Stimulated activated CD8-positive, alpha-beta memory T cell treated with anti-CD3 and anti-CD28 coated beads, Interleukin-4, amount 100 ng/mL, for 1 hour (primary cell): ENCODE measurements at regions not wholly inside any gene's neighbourhood (a gene's known extent, or its start where the extent isn't known, plus 50 kb on each side); places are given as distances from the start of the nearest gene placed in this dataset.

Experiments
- DNase-seq, 2 donors: peaks; one replicate each; pipeline ENCODE4 v3.0.0-alpha.2; 2020; ENCODE audit warnings: low read depth in 2 of 2, low spot score in 1 of 2

DNA sequence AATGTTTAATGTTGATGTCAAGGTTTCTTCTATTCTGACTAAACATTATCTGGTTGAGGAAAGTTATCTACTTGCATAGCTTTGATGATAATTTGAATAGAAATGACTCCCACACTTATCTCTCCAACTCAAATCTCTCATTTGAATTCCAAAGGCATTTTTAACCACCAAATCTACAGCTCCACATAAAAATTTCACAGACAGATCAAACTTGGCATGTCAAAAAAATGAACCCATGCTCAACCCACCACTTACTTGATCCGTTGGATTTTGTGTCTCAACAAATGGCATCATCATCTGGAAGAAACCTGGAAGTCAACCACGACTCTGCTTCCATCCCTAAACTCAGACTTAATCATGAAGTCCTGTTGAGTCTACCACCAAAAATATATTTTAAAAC, 1050.4 kb downstream of the EFNB2 start:
- DNase-seq, result no peak

DNA sequence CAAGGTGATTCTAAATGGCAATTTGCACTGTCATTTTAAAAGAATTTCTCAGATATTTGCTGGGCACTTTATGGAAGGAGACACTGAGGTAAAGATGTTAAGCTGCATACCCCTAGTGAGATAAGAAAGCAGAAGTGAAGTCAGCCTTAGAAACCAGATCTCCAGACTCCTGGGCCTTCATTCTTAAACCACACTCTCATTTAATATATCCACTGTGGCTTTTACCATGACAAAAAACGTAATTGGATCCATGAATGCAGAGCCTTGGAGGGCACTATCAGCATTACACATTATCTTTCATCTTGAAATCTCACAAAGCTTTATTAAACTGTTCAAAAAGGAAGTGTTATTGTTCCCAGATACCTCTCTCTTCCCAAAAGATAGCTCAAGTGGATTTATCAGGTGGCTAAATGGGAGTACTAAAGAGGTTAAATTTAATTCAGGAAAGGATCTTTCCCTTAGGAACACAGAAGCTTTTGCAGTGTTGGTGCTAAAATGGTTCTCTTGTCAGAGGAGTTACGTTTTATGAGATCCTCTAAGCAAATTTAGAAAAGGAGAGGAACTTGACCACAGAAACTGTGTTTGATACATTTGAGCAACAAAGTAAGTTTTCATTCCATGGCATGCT, 1060.4 kb downstream of the EFNB2 start:
- no peak for DNase-seq

DNA sequence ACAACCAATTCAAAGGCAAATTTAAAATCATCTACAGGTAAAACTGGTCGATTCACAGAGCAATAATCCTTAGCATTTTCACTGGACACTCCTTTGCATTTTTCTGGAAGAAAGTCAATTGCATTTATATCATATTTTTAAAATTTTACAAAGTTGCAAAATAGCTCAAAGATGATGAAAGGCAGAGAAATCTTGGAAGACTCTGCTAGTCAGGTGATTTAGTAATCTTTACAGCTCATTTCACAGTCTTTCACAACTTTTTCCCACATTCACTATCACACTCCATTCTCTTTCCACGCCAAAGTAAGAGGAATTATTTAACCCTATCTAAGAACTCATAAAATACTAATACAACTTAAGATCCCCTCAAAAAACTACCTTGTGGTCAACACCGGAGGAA, 1063.8 kb downstream of the EFNB2 start:
- DNase-seq, result no peak

DNA sequence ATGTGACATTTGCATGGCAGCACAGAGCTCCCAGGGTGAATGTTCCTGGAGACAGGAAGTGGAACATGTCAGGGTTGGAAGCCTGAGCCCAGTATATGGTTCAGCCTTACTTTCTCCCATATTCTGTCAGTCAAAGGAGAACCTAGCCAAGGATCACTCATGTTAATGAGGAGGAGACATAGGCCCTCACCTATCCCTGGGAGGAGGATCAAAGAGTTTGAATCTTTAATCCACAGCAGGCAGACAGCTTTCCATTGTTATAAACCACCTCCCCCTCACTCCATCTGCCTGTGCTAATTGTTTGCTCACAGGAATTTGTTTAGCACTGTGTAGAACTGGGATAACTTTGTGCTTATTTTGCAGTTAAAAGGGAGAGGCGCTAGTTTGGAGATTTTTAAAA, 1069.1 kb downstream of the EFNB2 start:
- no peak for DNase-seq

DNA sequence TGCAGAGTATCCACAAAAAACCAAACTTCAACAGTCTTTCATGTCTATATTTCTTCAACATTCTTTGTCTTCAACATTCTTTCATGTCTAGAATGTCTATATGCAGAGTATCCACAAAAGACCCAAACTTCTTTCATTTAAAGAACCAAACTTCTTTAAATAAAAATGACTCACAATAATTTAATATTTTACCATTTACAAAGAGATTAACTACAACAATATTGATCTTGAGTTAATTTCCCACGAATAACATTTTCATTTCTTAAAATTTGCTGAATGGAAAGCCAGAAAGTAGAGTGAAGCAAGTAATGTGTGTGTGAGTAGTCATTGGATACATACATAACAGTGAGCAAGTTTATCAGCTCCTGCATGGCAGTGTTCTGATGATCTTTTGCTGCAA, 1069.7 kb downstream of the EFNB2 start, which contains the start of gene DAOA:
Gene DAOA, plus strand, starts transcription at position 301 of the 400 bp plus-strand sequence.
- no peak for DNase-seq

DNA sequence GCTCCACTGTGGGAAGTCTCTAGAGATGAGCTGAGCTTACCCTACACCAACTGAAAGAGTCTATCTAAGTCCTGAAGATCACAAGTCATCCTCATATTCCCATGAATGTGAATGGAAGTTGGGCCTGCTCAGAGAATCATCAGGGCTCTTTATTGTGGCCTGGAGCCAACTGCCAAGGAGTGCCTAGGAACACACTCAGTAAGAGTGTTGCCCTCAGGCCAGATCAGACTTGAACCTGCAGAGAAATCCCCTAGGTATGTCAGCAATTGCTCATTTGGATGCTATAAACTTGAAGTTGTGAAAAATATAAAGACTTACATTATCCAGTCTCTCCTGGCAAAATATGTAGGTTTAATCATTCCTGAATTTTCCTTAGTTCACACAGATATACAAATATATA, 1070.2 kb downstream of the EFNB2 start:
- no peak for DNase-seq

DNA sequence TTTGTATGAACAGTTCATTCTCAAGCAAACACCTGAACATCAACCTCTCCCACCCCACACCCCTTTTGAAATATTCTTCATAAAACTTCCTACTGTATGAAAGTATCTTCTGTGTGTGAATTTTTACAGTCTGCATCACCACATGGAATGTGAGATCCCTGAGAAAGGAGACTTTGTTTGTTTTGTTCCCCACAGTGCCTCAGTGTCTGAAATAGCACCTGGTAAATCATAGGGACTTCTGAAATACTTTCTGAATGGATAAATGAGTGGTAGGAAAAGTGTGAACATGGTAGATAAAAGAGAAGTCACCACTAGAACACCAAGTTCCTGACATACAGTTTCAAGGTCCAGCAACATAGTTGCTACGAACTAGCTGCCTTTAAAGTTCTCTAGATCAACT, 1071.2 kb downstream of the EFNB2 start:
- DNase-seq, result no peak

DNA sequence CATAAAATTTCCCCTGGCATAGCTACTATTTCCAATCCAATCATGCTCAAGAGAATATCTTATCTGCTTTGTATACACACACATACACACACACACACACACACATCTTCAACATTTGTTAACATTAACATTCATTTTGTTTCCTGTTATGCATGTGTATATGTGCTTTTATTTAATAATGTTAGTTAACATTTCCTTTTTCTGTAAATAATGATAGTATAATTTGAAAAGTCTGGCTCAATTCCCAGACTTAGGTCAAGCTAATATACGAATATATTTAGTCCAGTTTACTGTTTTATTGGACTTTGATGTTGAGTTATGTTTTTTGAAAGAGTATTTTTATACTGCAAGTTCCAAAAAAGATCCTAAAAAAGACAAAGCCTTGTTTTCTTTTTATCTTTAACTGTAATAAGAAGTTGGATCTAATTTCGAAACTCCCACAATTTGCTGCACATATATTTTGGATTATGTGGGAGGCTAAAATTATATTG, 1072.4 kb downstream of the EFNB2 start:
- no peak for DNase-seq

DNA sequence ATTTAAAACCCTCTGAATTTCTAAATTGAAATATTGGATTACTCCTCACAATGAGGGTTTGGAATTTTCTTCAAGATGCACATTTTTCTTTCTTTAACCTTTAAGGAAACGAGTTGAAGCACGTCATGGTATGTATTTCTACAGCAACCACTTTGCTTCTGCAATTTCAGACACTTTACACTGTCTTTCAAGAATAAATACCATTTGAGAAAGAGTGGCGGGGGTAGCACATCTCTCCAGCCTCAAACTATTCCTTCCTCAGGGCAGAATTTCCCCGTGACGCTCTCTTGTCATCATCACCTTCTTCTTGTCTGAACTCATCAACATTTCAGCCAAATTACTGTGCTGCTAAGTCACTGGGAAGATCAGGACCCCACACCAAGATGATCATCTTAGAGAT, 1073.4 kb downstream of the EFNB2 start:
- no peak for DNase-seq

- DNase-seq, result no peak
Measured at GRCh38 chr13:105452895-105453294, 1082.6 kb downstream of the EFNB2 start.

DNA sequence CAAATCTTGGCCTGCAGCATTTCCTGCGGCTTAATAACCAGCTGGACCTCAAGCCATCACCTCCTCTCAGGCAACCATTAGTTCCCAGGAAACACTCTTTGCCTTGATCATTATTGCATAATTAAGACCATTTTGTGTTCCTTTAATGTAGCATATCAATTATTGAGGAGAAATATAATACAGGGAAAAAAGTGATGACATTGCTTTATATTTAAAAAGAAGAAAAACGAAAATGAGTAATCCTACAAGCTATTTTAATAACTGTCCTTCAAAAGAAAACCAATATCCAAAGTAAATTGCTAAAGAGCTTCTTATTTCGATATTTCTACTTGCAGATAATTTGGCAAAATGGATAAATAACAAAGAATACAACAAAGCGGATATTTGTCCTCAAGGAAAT, 1084.7 kb downstream of the EFNB2 start:
- DNase-seq, result no peak

DNA sequence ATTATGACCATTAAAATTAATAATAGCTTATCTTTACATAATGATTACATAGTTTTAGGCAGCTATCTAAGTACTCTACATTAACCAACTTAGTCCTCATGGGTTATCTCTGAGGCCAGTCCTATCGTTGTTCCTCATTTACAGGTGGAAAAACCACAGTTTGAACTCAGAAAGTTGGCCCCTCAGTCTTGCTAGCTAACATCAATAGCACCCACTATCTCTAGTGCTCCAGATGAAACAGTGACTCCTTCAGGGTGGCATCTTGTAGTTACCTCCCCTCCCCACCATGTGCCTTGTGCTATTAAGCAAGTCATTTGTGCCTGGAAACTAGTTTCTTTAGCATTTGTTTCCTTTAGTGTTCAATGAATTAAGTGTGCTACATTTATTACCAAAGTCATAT, 1086.7 kb downstream of the EFNB2 start:
- no peak for DNase-seq

DNA sequence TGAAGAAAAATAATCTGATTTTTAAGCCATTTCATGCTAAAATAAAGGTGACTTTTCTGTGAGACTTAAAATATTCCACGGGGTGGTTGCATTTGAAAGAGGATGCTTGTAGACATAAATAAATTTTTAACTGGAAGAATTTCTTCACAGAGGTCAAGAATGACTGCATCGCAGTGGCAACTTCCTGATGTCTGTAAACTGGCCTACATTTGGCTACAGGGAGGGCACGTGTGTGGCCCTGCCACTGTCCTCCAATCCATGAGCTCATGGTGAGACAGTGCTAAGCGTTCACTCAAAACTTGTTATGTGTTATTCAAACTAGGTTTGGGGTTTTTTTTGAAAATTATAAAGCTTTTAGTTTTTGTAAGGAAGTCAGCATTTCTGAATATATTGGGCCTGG, 1089.3 kb downstream of the EFNB2 start:
- no peak for DNase-seq

DNA sequence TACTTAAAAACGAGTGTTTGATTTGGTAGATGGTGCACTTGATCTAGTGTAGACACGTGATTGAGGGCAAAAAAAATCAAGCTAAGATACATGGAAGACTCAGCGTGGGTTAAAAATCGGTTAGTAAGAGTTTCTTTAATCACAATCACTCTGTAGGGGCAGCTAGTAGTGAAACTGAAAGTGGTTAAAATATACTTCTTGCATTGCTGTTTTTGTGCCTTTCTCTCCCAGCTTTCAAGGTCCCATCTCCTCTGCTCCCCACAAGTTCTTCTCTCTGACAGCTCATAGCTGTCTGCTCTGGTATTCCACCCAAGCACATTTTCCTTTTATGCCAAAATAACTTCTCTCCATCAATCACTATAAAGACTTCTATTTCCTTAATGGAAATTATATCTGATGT, 1089.7 kb downstream of the EFNB2 start:
- DNase-seq, result no peak

- no peak for DNase-seq
Measured at GRCh38 chr13:105442949-105443699, 1092.3 kb downstream of the EFNB2 start.

DNA sequence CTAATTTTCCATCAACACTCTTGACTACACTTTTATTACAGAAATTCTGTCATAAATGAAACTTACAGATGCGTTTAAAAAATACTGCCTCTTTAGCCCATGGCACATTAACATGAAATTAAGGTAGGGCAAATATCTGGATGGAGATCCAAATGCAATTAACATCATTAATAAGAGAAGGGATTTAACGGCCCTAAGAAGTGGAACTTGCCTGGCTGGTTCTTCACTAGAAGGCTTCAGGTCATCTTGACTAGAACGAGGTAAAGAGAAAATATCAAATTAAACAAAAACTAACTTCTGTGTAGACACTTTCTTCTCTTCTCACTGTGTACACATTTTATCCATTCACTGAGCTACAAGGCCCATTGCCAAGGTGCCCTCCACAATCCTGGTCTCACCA, 1093.4 kb downstream of the EFNB2 start:
- DNase-seq, result no peak

DNA sequence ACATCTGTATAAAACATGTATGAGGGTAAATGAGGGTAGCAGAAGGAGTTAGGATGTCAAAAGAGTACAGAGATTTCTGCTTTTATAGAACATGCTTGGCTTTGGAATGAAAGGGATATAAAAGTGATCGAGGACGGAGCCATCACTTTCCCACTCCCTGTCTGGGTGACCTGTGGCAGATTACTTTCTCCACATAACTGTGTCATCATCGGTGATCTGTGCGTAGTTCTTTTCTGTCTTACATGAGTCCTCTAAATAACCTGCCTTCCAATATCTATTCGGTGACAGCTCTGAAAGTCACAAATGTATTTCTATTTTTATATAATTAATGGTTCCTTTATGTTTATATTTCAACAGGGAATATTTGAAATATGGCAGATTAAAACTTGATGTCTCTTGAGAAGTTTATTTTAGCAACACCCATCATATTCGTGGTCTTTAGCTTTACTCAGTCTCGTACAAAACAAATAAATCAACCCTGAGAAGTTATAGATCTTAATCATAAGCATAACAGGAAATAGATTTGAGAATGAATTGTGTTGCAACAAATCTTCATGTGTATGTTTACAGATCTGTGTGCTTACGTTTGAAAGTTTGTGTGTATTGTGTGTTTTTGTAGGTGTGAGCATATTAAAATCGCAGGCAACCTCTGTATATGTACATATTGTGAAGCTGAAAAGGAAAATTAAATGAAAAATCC, 1094.3 kb downstream of the EFNB2 start:
- no peak for DNase-seq

DNA sequence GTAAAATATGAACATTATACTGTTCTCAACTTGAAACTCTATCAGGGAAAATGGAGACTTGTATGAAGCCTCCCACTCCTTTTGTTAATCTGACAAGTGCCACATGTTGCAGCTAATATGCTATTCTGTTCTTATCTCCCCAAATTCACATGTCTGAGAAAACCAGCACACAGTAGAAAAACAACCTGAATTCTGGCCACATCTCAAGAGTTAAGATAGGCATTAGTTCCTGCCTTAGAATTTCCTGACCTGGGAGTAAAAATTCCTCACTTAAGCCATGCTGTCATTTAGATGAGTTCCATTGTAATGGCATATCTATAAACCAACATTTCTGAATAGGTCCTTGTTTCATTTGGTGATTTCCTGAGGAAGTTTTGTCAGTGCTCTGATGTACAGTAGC, 1098.5 kb downstream of the EFNB2 start:
- DNase-seq, result no peak

GRCh38 chr13:105432438-105432837, 1103.0 kb downstream of the EFNB2 start:
- no peak for DNase-seq

GRCh38 chr13:105428811-105429210, 1106.7 kb downstream of the EFNB2 start:
- DNase-seq, result no peak

DNA sequence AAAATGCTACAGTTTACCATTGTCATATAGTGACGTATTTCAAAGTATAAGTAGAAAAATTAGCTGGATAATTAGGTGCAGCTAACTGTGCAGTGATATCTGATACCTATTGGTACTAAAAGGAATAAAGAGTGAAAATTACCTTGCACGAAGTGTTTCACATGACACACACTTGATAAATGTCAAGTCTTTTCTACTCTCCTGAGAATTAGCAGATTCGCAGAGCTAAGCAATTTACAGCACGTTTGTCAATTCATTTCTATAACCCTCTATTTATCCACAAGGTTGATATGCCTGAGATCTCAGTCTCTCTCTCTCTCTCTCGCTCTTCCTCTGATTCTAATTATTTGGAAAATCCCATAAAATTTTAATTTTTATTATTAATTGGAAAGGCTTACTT, 1109.0 kb downstream of the EFNB2 start:
- no peak for DNase-seq

- DNase-seq, result no peak
Measured at GRCh38 chr13:105414639-105415038, 1120.8 kb downstream of the EFNB2 start.
